OCI-LY3 (cell line): ENCODE measurements at regions not wholly inside any gene's neighbourhood (a gene's known extent, or its start where the extent isn't known, plus 50 kb on each side); places are given as distances from the start of the nearest gene placed in this dataset.
A peak's percentile ranks its signal among the peaks of the same experiment; 100 is the strongest.
"Not testable (repeated sequence)": the region's sequence is repeated elsewhere in the genome, so short reads cannot be mapped to it uniquely, and the experiment has no call there.

Source experiments
- H2AFZ ChIP-seq: fragments of 200-600, 300-600 bp; shearing (Covaris generic); 2 replicates; pipeline ENCODE4 v1.6.0; 2014; ENCODE audit warnings: antibody characterized with exemption, low read depth, low read length
- H3K27ac ChIP-seq: fragments of 200-600, 300-600 bp; sonication (generic); 2 replicates; pipeline ENCODE4 v1.5.1; 2014; ENCODE audit warnings: mild to moderate bottlenecking, low read length, moderate library complexity, mixed read lengths
- H3K27me3 ChIP-seq: fragments of 200-600, 300-600 bp; sonication (generic); 2 replicates; pipeline ENCODE4 v1.6.1; 2014; ENCODE audit warnings: low read depth, low read length, mixed read lengths
- H3K36me3 ChIP-seq: fragments of 200-600, 300-600 bp; sonication (generic); replicated peaks from 2 replicates; pipeline ENCODE3; 2014; ENCODE audit warnings: low read depth, low read length, mixed read lengths
- H3K4me1 ChIP-seq: fragments of 300-600, 200-600 bp; sonication (generic); 2 replicates; pipeline ENCODE4 v1.6.1; 2014; ENCODE audit warnings: low read length, mixed read lengths
- H3K4me2 ChIP-seq: fragments of 200-600, 300-600 bp; sonication (generic); 2 replicates; pipeline ENCODE4 v1.6.1; 2014; ENCODE audit warnings: low read length, mixed read lengths
- H3K4me3 ChIP-seq: fragments of 300-600, 200-600 bp; sonication (generic); 2 replicates; pipeline ENCODE4 v1.5.1; 2014; ENCODE audit warnings: antibody characterized with exemption, mild to moderate bottlenecking, low read length, moderate library complexity
- H3K79me2 ChIP-seq: fragments of 300-600, 200-600 bp; shearing (Covaris generic); 2 replicates; pipeline ENCODE4 v1.6.1; 2014; ENCODE audit warnings: mild to moderate bottlenecking, low read length, mixed read lengths
- H3K9ac ChIP-seq: fragments of 300-600, 200-600 bp; shearing (Covaris generic); 2 replicates; pipeline ENCODE4 v1.6.0; 2014; ENCODE audit warnings: mild to moderate bottlenecking, low read length, moderate library complexity
- H3K9me3 ChIP-seq: fragments of 200-600, 300-600 bp; shearing (Covaris generic); 2 replicates; pipeline ENCODE4 v1.6.1; 2014; ENCODE audit warnings: low read length, mixed read lengths; ENCODE audit not compliant: insufficient read depth
- H4K20me1 ChIP-seq: fragments of 200-600, 300-600 bp; sonication (generic); 2 replicates; pipeline ENCODE4 v1.6.1; 2016; ENCODE audit warnings: low read length, mixed read lengths; ENCODE audit not compliant: insufficient read depth
- EZH2phosphoT487 ChIP-seq: fragments of 200-600 bp; shearing (Covaris generic); IDR thresholded peaks from 2 replicates; pipeline ENCODE4 v1.6.1; 2018; ENCODE audit warnings: antibody characterized with exemption, mixed run types, low read depth
- TF ChIP-seq, protein P1 (sequence below): fragments of 200-600, 300-600 bp; sonication (generic); IDR thresholded peaks from 2 replicates; pipeline ENCODE4 v1.5.1; 2014; ENCODE audit warnings: antibody characterized with exemption, low read length, low read depth

DNA sequence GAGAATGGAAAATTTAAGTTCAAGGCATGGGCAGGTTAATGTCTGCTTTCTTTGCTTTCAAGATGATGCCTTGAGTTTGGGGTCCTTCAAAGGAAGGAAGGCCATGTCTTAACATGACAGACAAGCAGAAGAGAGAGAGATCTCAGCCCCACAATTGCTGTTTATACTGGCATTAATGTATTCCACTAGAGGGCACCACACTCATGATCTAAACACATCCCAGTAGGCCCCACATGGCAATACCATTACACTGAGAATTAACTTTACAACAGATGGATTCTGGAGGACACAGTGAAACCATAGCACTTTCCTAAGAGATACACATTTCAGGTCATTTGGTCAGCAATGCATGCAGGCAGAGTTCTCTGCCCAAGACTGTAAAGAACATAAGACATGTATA, 1460.3 kb downstream of the RPIA start:
- TF ChIP-seq, protein P1, sequence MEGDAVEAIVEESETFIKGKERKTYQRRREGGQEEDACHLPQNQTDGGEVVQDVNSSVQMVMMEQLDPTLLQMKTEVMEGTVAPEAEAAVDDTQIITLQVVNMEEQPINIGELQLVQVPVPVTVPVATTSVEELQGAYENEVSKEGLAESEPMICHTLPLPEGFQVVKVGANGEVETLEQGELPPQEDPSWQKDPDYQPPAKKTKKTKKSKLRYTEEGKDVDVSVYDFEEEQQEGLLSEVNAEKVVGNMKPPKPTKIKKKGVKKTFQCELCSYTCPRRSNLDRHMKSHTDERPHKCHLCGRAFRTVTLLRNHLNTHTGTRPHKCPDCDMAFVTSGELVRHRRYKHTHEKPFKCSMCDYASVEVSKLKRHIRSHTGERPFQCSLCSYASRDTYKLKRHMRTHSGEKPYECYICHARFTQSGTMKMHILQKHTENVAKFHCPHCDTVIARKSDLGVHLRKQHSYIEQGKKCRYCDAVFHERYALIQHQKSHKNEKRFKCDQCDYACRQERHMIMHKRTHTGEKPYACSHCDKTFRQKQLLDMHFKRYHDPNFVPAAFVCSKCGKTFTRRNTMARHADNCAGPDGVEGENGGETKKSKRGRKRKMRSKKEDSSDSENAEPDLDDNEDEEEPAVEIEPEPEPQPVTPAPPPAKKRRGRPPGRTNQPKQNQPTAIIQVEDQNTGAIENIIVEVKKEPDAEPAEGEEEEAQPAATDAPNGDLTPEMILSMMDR = peak; percentile 39
- not testable (repeated sequence) for H3K36me3 ChIP-seq, H3K27me3 ChIP-seq

DNA sequence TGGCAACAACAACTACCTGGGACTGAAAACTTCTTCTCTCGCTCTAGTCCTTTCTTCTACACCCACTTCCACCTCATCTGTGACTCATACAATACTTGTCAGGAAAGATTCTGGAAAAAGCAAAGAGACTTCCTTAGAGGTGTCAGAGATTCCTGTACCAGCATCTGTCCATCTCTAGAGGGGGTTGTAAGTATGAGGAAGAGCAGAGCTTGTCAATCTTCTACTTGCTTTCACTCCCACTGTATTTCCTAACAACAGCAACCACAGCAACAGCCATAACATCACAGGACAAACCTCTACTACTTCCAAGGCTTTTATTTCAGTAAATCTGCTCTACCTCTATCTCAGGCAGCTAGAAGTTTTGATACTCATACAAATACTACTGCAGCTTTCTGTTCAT, 1479.5 kb downstream of the RPIA start:
- not testable (repeated sequence) for H3K27ac ChIP-seq, H3K79me2 ChIP-seq, H3K36me3 ChIP-seq, H4K20me1 ChIP-seq, H3K4me1 ChIP-seq, H2AFZ ChIP-seq, H3K4me2 ChIP-seq, H3K27me3 ChIP-seq, H3K9ac ChIP-seq, H3K9me3 ChIP-seq, H3K4me3 ChIP-seq

More for the DNA sequence above, 1460.3 kb downstream of the RPIA start:
- not testable (repeated sequence) for H3K79me2 ChIP-seq, H3K9me3 ChIP-seq, H3K9ac ChIP-seq, H4K20me1 ChIP-seq, H3K4me2 ChIP-seq, H3K27ac ChIP-seq, H3K4me3 ChIP-seq, H2AFZ ChIP-seq, H3K4me1 ChIP-seq

DNA sequence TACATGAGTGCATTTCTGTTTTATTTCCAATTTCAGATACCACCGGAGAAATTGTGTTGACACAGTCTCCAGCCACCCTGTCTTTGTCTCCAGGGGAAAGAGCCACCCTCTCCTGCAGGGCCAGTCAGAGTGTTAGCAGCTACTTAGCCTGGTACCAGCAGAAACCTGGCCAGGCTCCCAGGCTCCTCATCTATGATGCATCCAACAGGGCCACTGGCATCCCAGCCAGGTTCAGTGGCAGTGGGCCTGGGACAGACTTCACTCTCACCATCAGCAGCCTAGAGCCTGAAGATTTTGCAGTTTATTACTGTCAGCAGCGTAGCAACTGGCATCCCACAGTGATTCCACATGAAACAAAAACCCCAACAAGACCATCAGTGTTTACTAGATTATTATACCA, 1481.6 kb downstream of the RPIA start:
- not testable (repeated sequence) for H3K9ac ChIP-seq, H3K9me3 ChIP-seq, H3K4me3 ChIP-seq, H2AFZ ChIP-seq, H3K79me2 ChIP-seq, H3K4me1 ChIP-seq, H4K20me1 ChIP-seq, H3K36me3 ChIP-seq, H3K4me2 ChIP-seq, H3K27ac ChIP-seq, H3K27me3 ChIP-seq

DNA sequence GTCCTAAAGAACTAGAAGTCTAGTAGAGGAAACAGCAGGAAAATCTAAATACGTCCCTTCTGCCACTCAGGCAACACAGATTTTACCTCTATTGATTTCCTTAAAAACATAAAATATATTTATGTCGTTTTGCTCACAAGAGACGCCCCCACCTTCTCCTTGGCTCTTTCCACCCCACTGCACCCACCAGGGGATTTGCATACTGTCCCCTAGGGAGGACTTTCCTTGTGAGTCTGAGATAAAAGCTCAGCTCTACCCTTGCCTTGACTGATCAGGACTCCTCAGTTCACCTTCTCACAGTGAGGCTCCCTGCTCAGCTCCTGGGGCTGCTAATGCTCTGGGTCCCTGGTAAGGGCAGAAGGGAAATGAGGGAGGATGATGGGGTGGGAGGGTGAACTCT, 1488.1 kb downstream of the RPIA start:
- not testable (repeated sequence) for H3K9me3 ChIP-seq, H4K20me1 ChIP-seq, H3K9ac ChIP-seq, H3K4me3 ChIP-seq, H3K79me2 ChIP-seq, H3K4me2 ChIP-seq, H3K36me3 ChIP-seq, H3K27me3 ChIP-seq, H3K27ac ChIP-seq, H3K4me1 ChIP-seq, H2AFZ ChIP-seq

DNA sequence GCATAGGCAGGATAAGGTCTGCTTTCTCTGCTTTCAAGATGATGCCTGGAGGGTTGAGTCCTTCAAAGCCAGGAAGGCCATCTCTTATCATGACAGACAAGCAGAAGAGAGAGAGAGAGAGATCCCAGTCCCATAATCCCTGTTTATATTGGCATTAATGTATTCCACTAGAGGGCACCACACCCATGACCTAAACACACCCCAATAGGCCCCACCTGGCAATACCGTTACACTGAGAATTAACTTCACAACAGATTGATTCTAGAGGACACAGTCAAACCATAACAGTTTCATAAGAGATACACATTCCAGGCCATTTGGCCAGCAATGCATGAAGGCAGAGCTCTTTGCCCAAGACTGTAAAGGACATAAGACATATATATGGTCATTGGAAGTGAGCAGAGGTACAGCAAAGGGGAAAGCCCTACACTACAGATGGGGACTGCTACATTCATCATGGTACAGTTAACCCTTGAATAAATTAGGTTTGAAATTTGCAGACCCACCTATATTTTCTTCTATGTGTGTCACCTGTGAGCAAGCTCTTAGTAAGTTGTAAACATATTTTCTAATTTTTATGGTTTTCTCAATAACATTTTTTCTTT, 1516.1 kb downstream of the RPIA start:
- Histone ChIP-seq H3K4me2 (peak overlapping the region; percentile 4; the same call in 1 of the 2 replicates), H3K9ac (no peak overlapping the region), H4K20me1 (no peaks in the 10 kb centered on the region), H3K27ac (no peak overlapping the region), H3K4me3 (no peak overlapping the region), H3K79me2 (no peaks in the 10 kb centered on the region), H3K27me3 (no peaks in the 10 kb centered on the region), H2AFZ (no peak overlapping the region), H3K9me3 (no peaks in the 10 kb centered on the region), H3K36me3 (no peaks in the 10 kb centered on the region), H3K4me1 (peaks cover 29% of the 10 kb centered on the region)
- TF ChIP-seq, protein P1 = peak; percentile 72
- no peak for TF ChIP-seq EZH2phosphoT487
